KBM-7 (cell line): ENCODE measurements at regions not wholly inside any gene's neighbourhood (a gene's known extent, or its start where the extent isn't known, plus 50 kb on each side); places are given as distances from the start of the nearest gene placed in this dataset.

ENCODE experiments used
- DNase-seq: peaks from one replicate; pipeline ENCODE4 v3.0.0-alpha.2; 2015
- in situ Hi-C: fragments of 300-500 bp; cut with MboI; formaldehyde crosslinking; loops from 2 replicates; pipeline ENCODE4 v1.14.3; 2020; ENCODE audit warnings: low sequenced_read_pairs, low pct_unique_long_range_greater_than_20kb, mixed read lengths

DNA sequence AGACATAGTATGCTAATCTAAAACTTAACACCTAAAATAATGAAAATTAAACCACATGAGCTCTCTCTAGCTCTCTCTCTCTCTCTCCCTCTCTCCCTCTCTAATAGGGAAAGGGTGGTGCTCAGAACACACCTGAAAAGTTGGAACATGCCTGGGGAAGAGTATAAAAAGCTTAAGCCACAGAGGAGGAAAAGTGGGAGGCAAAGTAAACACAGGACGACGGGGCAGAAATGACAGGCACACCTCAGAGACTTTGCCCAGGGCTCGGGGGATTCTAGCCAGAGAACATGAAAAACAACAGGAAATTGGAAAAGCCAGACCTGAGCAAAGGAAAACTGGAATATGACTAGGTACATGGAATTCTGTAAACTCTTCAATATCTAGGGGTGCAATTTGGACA is 666.1 kb downstream of the BCL11A start:
- DNase-seq = no peak
- in situ Hi-C loops = no loop called here

- DNase-seq = no peak
- in situ Hi-C loops = no loop called here
Observed at GRCh38 chr2:59886759-59887158, 666.7 kb downstream of the BCL11A start.

GRCh38 chr2:59885541-59885940 is 667.9 kb downstream of the BCL11A start:
- DNase-seq = no peak
- in situ Hi-C loops = no loop called here

DNA sequence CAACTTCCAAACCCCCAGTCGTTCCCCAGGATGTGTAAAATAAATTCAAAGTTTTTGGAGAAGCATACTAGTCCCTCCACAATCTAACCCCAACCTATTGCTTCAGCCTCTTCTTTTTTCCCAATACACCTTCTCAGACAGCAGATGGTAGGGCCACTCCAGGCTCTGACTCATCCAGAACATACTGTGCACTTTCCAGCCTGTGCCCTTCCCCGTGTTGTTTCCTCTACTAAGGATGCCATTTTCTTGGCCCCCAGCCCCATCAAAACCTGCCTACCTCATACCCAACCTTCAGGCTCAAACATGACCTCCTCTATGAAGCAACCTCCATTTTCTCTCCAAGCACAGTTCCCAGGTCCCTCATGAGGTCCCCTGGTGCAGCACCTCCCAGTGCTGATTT is 669.3 kb downstream of the BCL11A start:
- in situ Hi-C loops = no loop called here

GRCh38 chr2:59882822-59883221 is 670.6 kb downstream of the BCL11A start:
- no peak for DNase-seq
- in situ Hi-C loops = no loop called here

More for the DNA sequence above, 669.3 kb downstream of the BCL11A start:
- DNase-seq = no peak

- in situ Hi-C loops = no loop called here
- no peak for DNase-seq
Observed at GRCh38 chr2:59882279-59882678, 671.2 kb downstream of the BCL11A start.

DNA sequence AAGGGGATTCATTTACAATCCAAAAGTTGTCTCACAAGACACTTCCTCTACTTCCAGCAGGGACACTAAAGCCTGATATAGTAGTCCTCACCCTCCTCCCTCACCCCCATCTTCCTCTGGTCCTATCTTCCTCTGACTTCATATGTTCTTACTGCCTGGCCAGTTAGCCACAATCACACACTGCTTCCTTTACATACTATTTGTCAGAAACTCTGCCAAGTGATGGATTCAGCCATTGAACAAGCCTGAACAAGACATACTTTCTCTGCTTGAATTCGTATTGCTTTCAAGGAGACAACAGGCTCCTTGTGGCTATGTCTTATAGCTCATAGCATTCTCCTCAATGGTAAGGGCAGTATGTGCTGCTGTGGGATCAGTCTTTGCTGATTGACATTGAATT is 672.2 kb downstream of the BCL11A start:
- DNase-seq = no peak
- in situ Hi-C loops = no loop called here

DNA sequence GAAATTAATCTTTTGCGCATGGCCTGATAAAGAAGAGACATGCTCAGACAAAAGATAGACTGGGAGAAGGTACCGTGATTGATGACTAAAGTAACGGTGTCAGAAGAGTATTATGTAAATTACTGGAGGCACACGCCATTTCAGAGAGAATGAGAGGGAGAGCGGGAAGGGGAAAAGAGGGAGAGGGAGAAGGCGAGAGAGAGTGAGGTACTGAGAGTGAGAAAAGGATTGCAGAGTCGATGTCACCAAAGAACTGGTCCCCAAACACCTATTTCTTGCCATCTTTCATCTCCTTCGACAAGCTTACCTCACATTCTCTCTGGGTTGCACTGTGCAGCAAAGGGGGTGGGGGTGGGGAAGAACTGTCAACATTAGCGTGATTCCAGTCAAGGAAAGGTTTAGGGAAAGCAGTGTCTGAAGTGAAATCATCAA is 673.7 kb downstream of the BCL11A start:
- DNase-seq = no peak
- in situ Hi-C loops = no loop called here

DNA sequence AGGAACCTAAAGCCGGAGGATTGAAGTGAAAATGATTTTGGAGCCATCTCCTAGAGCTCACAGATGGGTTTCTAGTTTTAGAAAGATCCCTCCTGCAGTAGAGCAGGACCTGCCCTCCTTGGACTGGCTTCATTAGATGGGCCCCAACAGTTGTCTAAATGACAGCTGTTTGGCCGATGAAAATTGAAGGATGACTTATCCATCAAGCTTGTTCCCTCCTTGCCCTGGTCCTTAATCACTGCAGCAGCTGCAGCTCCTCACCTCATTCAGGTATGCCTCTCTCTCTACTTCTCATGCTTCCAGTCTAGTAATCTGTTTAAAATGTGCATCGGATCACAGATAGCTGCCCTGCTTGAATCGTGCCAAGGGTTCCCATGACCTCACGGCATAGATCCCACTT is 677.6 kb downstream of the BCL11A start:
- DNase-seq = no peak
- in situ Hi-C loops = no loop called here

DNA sequence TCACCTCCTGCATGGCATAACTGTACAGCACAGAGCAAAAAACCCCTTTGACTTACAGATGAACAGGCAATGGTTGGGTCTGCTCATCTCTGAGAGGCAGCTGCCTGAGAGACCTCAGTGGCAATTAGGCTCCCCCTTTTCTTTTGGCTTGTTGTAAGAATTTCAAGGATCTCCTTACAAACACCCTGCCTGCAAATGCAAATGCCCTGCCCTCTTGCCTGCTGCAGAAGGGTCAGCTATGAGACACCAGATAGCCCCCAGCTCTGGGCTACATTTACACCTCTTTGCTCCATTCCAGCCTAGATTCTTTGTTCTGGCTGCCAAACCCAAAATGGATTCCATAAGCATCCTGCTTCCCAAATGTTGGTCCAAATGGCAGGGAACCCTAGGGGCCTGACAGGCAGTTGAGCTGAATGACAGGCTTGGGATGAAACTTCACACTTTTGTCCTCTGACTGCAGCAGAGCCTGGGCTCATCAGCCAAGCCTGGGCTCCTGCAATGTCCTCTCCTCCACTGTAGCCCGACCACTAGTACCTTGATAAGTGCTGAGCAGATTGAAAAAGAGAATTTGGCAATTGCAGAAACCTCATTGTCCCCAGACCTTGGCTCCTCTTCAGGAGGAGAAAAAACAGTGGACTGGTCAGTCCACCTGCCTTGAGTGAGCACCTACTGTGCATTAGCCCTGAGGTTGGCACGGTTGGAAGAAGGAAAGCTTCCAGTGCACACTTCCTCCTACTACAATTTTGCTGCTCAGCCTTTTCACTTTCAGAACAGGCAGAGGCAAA is 678.3 kb downstream of the BCL11A start:
- DNase-seq = no peak
- in situ Hi-C loops = no loop called here

DNA sequence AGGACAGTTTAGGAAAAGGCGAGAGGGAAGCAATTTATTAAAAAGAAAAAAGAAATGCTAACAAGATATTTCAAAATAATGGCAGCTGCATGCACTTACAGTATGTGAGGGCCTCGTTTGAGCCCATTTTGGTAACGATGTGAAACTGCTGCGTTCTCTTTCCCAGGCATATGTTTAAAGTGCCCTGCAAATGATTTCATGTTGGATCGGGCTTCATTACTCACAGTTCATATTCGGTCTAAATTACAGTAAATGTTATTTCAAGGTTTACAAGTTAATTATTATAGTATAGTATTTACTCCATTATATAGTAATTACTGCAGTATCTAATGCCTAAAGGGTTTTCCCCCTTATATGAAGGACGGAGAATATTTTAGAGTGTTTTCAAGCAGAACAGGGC is 679.1 kb downstream of the BCL11A start:
- DNase-seq = no peak
- in situ Hi-C loops = no loop called here

DNA sequence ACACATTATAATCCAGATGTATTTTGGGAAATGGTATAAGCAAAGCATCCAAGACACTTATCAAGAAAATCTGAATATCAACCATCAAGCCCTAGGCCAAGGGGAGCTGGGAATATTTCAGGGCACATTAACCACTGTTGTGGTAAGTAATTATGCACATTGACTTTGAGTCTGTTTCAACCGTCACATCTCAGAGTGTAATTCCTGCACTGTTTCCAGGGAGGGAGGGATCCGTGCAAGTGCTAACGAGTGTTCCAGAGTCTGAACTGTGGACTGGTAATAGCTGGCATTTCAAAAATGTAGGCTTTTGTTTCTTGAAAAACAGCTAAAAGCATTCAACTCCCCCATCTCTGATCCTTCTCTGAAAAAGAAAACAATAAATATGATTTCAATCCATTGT is 681.6 kb downstream of the BCL11A start:
- in situ Hi-C loops = no loop called here
- no peak for DNase-seq

DNA sequence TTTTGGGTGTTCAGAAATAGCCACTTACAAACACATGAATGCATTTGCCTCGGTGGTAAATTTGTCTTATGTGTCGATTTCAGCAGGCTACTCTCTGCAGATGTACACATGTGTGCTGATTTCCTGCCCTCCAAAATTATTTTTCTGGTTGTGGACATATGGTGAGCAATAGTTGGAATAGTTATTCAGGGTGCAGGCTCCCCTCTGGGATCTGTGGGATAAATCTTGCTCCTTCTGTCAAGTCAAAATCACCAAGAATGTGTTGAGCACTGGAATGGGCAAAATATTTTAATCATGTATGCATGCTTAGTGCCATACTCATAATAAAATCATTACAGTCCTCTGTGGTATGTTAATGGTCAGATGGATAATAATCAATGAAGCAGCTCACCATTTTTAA is 684.5 kb downstream of the BCL11A start:
- no peak for DNase-seq
- in situ Hi-C loops = no loop called here

- in situ Hi-C loops = no loop called here
- DNase-seq = no peak
Observed at GRCh38 chr2:59866436-59866835, 687.0 kb downstream of the BCL11A start.

DNA sequence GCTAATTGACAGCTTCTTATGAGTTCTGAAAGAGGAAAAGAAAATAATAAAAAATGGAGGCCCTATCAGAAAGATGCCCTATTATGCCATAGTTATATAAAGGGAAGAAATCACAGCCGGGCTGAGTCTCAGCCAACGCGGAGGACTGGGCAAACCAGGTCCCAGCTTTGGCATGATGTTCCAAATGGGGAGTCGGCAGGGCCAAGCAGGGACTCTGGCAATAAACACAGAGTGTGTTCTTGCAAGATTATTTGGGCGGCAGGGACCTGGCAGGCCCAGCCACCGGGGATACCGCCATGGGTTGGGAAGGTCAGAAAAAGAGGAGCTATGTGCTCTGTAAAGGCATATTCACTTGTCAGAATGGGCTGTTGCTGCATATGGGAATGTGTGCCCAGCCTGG is 694.9 kb downstream of the BCL11A start:
- DNase-seq = no peak
- in situ Hi-C loops = no loop called here

DNA sequence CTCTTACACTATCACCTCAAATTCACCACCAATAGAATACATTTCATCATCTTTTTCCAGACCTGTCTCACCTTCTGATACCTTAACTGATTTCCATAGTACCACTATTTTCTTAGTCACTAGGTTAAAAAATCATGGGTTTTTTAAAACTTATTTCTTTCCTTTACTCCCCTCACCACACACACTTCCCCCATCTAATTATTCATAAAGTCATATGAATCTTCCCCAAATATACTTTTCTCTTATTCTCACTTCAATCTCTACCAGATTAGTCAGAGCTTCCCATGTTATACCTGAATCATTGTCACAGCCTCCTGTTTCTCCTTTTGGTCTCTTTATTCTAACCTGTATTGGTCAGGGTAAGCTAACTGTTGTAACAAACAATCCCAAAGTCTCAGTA is 696.3 kb downstream of the BCL11A start:
- DNase-seq = no peak
- in situ Hi-C loops = no loop called here

- in situ Hi-C loops = no loop called here
- DNase-seq = no peak
Observed at GRCh38 chr2:59856391-59856790, 697.1 kb downstream of the BCL11A start.

DNA sequence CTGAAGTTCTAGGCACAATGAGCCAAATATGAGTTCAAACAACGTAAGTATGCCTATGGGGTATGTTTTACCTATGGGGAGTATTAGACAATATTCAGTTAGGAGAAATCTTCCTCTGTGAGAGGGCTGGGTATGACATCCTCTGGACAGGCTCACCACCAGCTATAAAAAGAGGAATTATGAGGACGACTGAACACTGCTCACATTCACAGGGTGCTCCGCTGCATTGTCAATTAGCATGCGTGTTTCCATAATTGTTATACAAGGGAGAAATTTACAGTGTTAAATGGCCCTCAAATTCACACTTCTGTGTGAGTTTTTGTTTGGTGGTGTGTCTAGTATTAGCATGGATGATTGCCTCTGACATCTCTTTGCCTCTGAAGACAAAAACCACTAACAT is 700.4 kb downstream of the BCL11A start:
- in situ Hi-C loops = no loop called here
- no peak for DNase-seq

GRCh38 chr2:59851836-59852475 is 701.5 kb downstream of the BCL11A start:
- DNase-seq = no peak

GRCh38 chr2:59850554-59850953 is 702.9 kb downstream of the BCL11A start:
- in situ Hi-C loops = no loop called here
- DNase-seq = no peak

More at GRCh38 chr2:59851836-59852475, 701.5 kb downstream of the BCL11A start:
- in situ Hi-C loops = no loop called here

GRCh38 chr2:59833941-59834340 is 719.5 kb downstream of the BCL11A start:
- DNase-seq = no peak
- in situ Hi-C loops = no loop called here
